B cell (primary cell): ENCODE measurements at regions not wholly inside any gene's neighbourhood (a gene's known extent, or its start where the extent isn't known, plus 50 kb on each side); places are given as distances from the start of the nearest gene placed in this dataset.

ENCODE experiments used
- ATAC-seq: fragments of 200-7000 bp; cut with Tn5 transposase; one replicate; pipeline ENCODE4 v1.10.0; 2021; ENCODE audit warnings: low read depth, mild to moderate bottlenecking, moderate number of reproducible peaks, moderate library complexity
- CTCF ChIA-PET: fragments of 350-600 bp; sonication (Branson Sonifier 250); formaldehyde crosslinking; loops from one replicate; lab custom pipeline; 2021; ENCODE audit warnings: antibody characterized with exemption, inconsistent platforms; lab: Charles Lee
- POLR2A ChIA-PET: fragments of 350-600 bp; sonication (Branson Sonifier 250); formaldehyde crosslinking; loops from one replicate; lab custom pipeline; 2021; ENCODE audit warnings: antibody characterized with exemption; lab: Charles Lee
- DNase-seq: peaks from one replicate; pipeline ENCODE4 v3.0.0; 2013
- H2AFZ ChIP-seq: 2 replicates; pipeline ENCODE4 v1.6.1; 2012; ENCODE audit warnings: mild to moderate bottlenecking, low read depth, low read length; ENCODE audit not compliant: insufficient read depth, poor library complexity, severe bottlenecking
- H3K27ac ChIP-seq, 2 donors: 1 replicate in 1 of 2; 2 replicates in 1 of 2; pipeline ENCODE4 v1.5.1; 2012 to 2013; ENCODE audit warnings: low read length in 2 of 2, mild to moderate bottlenecking in 2 of 2, moderate library complexity in 1 of 2
- H3K27me3 ChIP-seq, 4 experiments: fragments of 200-600 bp in 1 of 4; sonication (generic) in 1 of 4; replicated peaks in 1 of 4; 1 replicate in 2 of 4; 2 replicates in 2 of 4; pipeline versions ENCODE4 v1.6.1 to v1.7.0; 2013 to 2016; ENCODE audit warnings: low read length in 3 of 4, mild to moderate bottlenecking in 2 of 4, mixed read lengths in 1 of 4, moderate library complexity in 1 of 4; ENCODE audit not compliant: insufficient read depth in 4 of 4, control insufficient read depth in 3 of 4; ENCODE audit errors: control extremely low read depth in 1 of 4
- H3K36me3 ChIP-seq, 2 experiments: replicated peaks in 1 of 2; 1 replicate in 1 of 2; 2 replicates in 1 of 2; pipeline versions ENCODE4 v1.6.1 to v1.7.1; 2013; ENCODE audit warnings: low read length in 1 of 2; ENCODE audit not compliant: insufficient read depth in 2 of 2, control insufficient read depth in 1 of 2; ENCODE audit errors: control extremely low read depth in 1 of 2, extremely low read depth in 1 of 2
- H3K4me1 ChIP-seq, 2 donors: fragments of 200-600 bp in 1 of 2; sonication (generic) in 1 of 2; 1 replicate in 1 of 2; 2 replicates in 1 of 2; pipeline versions ENCODE4 v1.5.1 to v1.6.1; 2013 to 2017; ENCODE audit warnings: low read length in 2 of 2; ENCODE audit not compliant: control insufficient read depth in 2 of 2, insufficient read depth in 2 of 2
- H3K4me2 ChIP-seq: replicated peaks from 2 replicates; pipeline ENCODE3; 2012; ENCODE audit warnings: mild to moderate bottlenecking, low read depth, low read length; ENCODE audit not compliant: poor library complexity, severe bottlenecking
- H3K4me3 ChIP-seq, 5 experiments: fragments of 200-600 bp in 1 of 5; sonication (generic) in 1 of 5; 1 replicate in 3 of 5; 2 replicates in 2 of 5; pipeline versions ENCODE4 v1.5.1 to v1.7.0; 2011 to 2016; ENCODE audit warnings: low read length in 4 of 5, mild to moderate bottlenecking in 4 of 5, low read depth in 2 of 5, control low read depth in 1 of 5, moderate library complexity in 1 of 5; ENCODE audit not compliant: insufficient read depth in 1 of 5; ENCODE audit errors: control extremely low read depth in 1 of 5, extremely low read depth in 1 of 5
- H3K79me2 ChIP-seq: fragments of 200-600 bp; sonication (generic); one replicate; pipeline ENCODE4 v1.6.0; 2016; ENCODE audit warnings: low read length; ENCODE audit not compliant: control insufficient read depth, insufficient read depth
- H3K9ac ChIP-seq: fragments of 200-600 bp; sonication (generic); 2 replicates; pipeline ENCODE4 v1.6.1; 2017; ENCODE audit warnings: mild to moderate bottlenecking, low read length, moderate library complexity
- H3K9me3 ChIP-seq, 3 donors: one replicate each; pipeline versions ENCODE4 v1.6.1 to v1.7.1; 2013; ENCODE audit warnings: low read length in 2 of 3; ENCODE audit not compliant: control insufficient read depth in 2 of 3, insufficient read depth in 1 of 3; ENCODE audit errors: control extremely low read depth in 1 of 3
- H4K20me1 ChIP-seq: 2 replicates; pipeline ENCODE4 v1.6.0; 2012; ENCODE audit warnings: mild to moderate bottlenecking, low read length; ENCODE audit not compliant: insufficient read depth, control insufficient read depth, poor library complexity, severe bottlenecking
- H3K27ac Mint-ChIP-seq: one replicate; pipeline ENCODE4 v1.8.0; 2021; ENCODE audit warnings: mixed read lengths
- H3K27me3 Mint-ChIP-seq: one replicate; pipeline ENCODE4 v1.8.0; 2021; ENCODE audit warnings: mixed read lengths
- H3K4me1 Mint-ChIP-seq: one replicate; pipeline ENCODE4 v1.8.0; 2021; ENCODE audit warnings: mixed read lengths
- H3K4me3 Mint-ChIP-seq: one replicate; pipeline ENCODE4 v1.8.0; 2021; ENCODE audit warnings: mixed read lengths
- H3K9me3 Mint-ChIP-seq: one replicate; pipeline ENCODE4 v1.8.0; 2022; ENCODE audit warnings: mixed read lengths; ENCODE audit not compliant: insufficient read depth
- CTCF ChIP-seq: fragments of 200-600 bp; IDR thresholded peaks from one replicate; pipeline ENCODE4 v1.8.0; 2022; ENCODE audit warnings: antibody characterized with exemption, mild to moderate bottlenecking
- EZH2 ChIP-seq: IDR thresholded peaks from 2 replicates; pipeline ENCODE4 v1.6.1; 2012; ENCODE audit warnings: borderline replicate concordance, low read depth, mild to moderate bottlenecking, moderate library complexity, low read length; ENCODE audit not compliant: insufficient read depth, poor library complexity, severe bottlenecking
- WGBS: methylation state at CpG from one replicate; pipeline ENCODE4 v1.1.5; 2013; ENCODE audit warnings: missing lambda C conversion rate; ENCODE audit not compliant: insufficient coverage; 5-methylcytosine and 5-hydroxymethylcytosine counted together
- intact Hi-C: fragments of 100-400 bp; cut with micrococcal nuclease; formaldehyde crosslinking; loops from one replicate; pipeline ENCODE4 v1.10.0; 2022

GRCh38 chr20:39882806-39883205 lies 806.2 kb downstream of the MAFB start:
- Mint-ChIP-seq H3K27ac (no peak overlapping the region), H3K9me3 (peaks cover 3% of the 10 kb centered on the region), H3K4me3 (no peak overlapping the region), H3K4me1 (no peaks in the 10 kb centered on the region), H3K27me3 (peaks cover 4% of the 10 kb centered on the region)
- H3K9ac ChIP-seq, result no peak overlapping the region
- H4K20me1 ChIP-seq, result no peaks in the 10 kb centered on the region
- H2AFZ ChIP-seq, result no peak overlapping the region
- no peaks in the 10 kb centered on the region for H3K79me2 ChIP-seq
- no peak for TF ChIP-seq CTCF
- no peak for TF ChIP-seq EZH2
- DNase-seq, result no peak
- H3K27ac ChIP-seq, result no peak overlapping the region
- H3K27me3 ChIP-seq, result no peaks in the 10 kb centered on the region
- H3K4me3 ChIP-seq, result no peak overlapping the region
- intact Hi-C loops, result no loop called here
- H3K4me1 ChIP-seq, result no peaks in the 10 kb centered on the region
- CTCF ChIA-PET, result no interaction called here
- peaks cover 0 to 3% (median 0%) of the 10 kb centered on the region in 3 donors for H3K9me3 ChIP-seq
- ATAC-seq, result no peak
- H3K36me3 ChIP-seq, result no peaks in the 10 kb centered on the region
- H3K4me2 ChIP-seq, result no peak overlapping the region
- 100% methylated on average over 1 of the region's 1 CpG for WGBS
- POLR2A ChIA-PET, result no interaction called here

GRCh38 chr20:39880890-39881289 lies 808.1 kb downstream of the MAFB start:
- peaks cover 0 to 3% (median 0%) of the 10 kb centered on the region in 3 donors for H3K9me3 ChIP-seq
- ATAC-seq, result no peak
- POLR2A ChIA-PET, result no interaction called here

More at GRCh38 chr20:39880890-39881289, 808.1 kb downstream of the MAFB start:
- no peak for DNase-seq
- Histone ChIP-seq H3K27me3 (no peaks in the 10 kb centered on the region), H3K36me3 (no peaks in the 10 kb centered on the region), H3K79me2 (no peaks in the 10 kb centered on the region), H3K4me1 (no peaks in the 10 kb centered on the region), H3K9ac (no peak overlapping the region), H3K27ac (no peak overlapping the region), H4K20me1 (no peaks in the 10 kb centered on the region), H3K4me2 (no peak overlapping the region), H2AFZ (no peak overlapping the region), H3K4me3 (no peak overlapping the region)
- Mint-ChIP-seq H3K4me1 (no peaks in the 10 kb centered on the region), H3K27ac (no peak overlapping the region), H3K27me3 (peaks cover 9% of the 10 kb centered on the region), H3K9me3 (peaks cover 3% of the 10 kb centered on the region), H3K4me3 (no peak overlapping the region)
- no peak for TF ChIP-seq CTCF
- no peak for TF ChIP-seq EZH2
- 75% methylated on average over 3 of the region's 4 CpGs for WGBS
- intact Hi-C loops, result no loop called here
- CTCF ChIA-PET, result no interaction called here
